OCI-LY1 (cell line): ENCODE measurements at regions not wholly inside any gene's neighbourhood (a gene's known extent, or its start where the extent isn't known, plus 50 kb on each side); places are given as distances from the start of the nearest gene placed in this dataset.
A peak's percentile ranks its signal among the peaks of the same experiment; 100 is the strongest.

Source experiments
- H2AFZ ChIP-seq: fragments of 200-600 bp; sonication (generic), shearing (Covaris generic); 2 replicates; pipeline ENCODE4 v1.6.0; 2014; ENCODE audit warnings: antibody characterized with exemption, mild to moderate bottlenecking, low read length
- H3F3A ChIP-seq: fragments of 200-600 bp; sonication (generic), shearing (Covaris generic); 2 replicates; pipeline ENCODE4 v1.6.0; 2014; ENCODE audit warnings: mild to moderate bottlenecking, antibody characterized with exemption, low read length, moderate library complexity; ENCODE audit not compliant: insufficient read depth
- H3K27ac ChIP-seq: fragments of 200-600 bp; sonication (generic); 2 replicates; pipeline ENCODE4 v1.5.1; 2014; ENCODE audit warnings: low read length, mixed run types, mild to moderate bottlenecking, low read depth; ENCODE audit not compliant: poor library complexity, severe bottlenecking
- H3K27me3 ChIP-seq: fragments of 200-600 bp; sonication (generic); 2 replicates; pipeline ENCODE4 v1.6.0; 2014; ENCODE audit warnings: antibody characterized with exemption, mild to moderate bottlenecking, low read length, moderate library complexity; ENCODE audit not compliant: insufficient read depth
- H3K36me3 ChIP-seq: fragments of 200-600 bp; sonication (generic); 2 replicates; pipeline ENCODE4 v1.6.1; 2014; ENCODE audit warnings: mild to moderate bottlenecking, antibody characterized with exemption, low read length, moderate library complexity, mixed read lengths; ENCODE audit not compliant: insufficient read depth
- H3K4me1 ChIP-seq: fragments of 200-600 bp; sonication (generic); 2 replicates; pipeline ENCODE4 v1.5.1; 2014; ENCODE audit warnings: mild to moderate bottlenecking, low read length, moderate library complexity; ENCODE audit not compliant: insufficient read depth, severe bottlenecking
- H3K4me2 ChIP-seq: fragments of 200-600 bp; sonication (generic), shearing (Covaris generic); 2 replicates; pipeline ENCODE4 v1.6.1; 2014; ENCODE audit warnings: low read length
- H3K4me3 ChIP-seq: fragments of 200-600 bp; sonication (generic); 2 replicates; pipeline ENCODE4 v1.5.1; 2014; ENCODE audit warnings: low read length, low read depth, mild to moderate bottlenecking, mixed read lengths; ENCODE audit not compliant: poor library complexity, severe bottlenecking
- H3K79me2 ChIP-seq: fragments of 200-600 bp; shearing (Covaris generic); 2 replicates; pipeline ENCODE4 v1.6.1; 2016; ENCODE audit warnings: mixed run types, low read length, mixed read lengths; ENCODE audit not compliant: insufficient read depth
- H3K9ac ChIP-seq: fragments of 200-600 bp; sonication (generic), shearing (Covaris generic); 2 replicates; pipeline ENCODE4 v1.6.1; 2014; ENCODE audit warnings: mild to moderate bottlenecking, low read length, mixed read lengths
- H3K9me2 ChIP-seq: fragments of 200-600 bp; sonication (generic), shearing (Covaris generic); 2 replicates; pipeline ENCODE4 v1.6.1; 2014; ENCODE audit warnings: low read depth, mild to moderate bottlenecking, low read length, mixed read lengths
- H3K9me3 ChIP-seq: fragments of 200-600 bp; shearing (Covaris generic); 2 replicates; pipeline ENCODE4 v1.6.1; 2014; ENCODE audit warnings: low read length, mixed read lengths
- H4K20me1 ChIP-seq: fragments of 200-600 bp; sonication (generic), shearing (Covaris generic); 2 replicates; pipeline ENCODE4 v1.6.0; 2016; ENCODE audit warnings: mild to moderate bottlenecking, low read length; ENCODE audit not compliant: insufficient read depth
- CTCF ChIP-seq: fragments of 200-600 bp; sonication (generic), shearing (Covaris generic); IDR thresholded peaks from 2 replicates; pipeline ENCODE4 v1.5.1; 2017; ENCODE audit warnings: mild to moderate bottlenecking, antibody characterized with exemption, low read length, moderate library complexity, mixed read lengths
- EZH2 ChIP-seq: fragments of 200-600 bp; sonication (generic), shearing (Covaris generic); IDR thresholded peaks from 2 replicates; pipeline ENCODE4 v1.8.0; 2017; ENCODE audit warnings: borderline replicate concordance, mixed run types, mild to moderate bottlenecking, antibody characterized with exemption, low read length, moderate library complexity, mixed read lengths

- no peak overlapping the region for H3K4me3 ChIP-seq
- H3K27ac ChIP-seq: no peak overlapping the region
- no peak for TF ChIP-seq CTCF
- no peak for TF ChIP-seq EZH2
- no peaks in the 10 kb centered on the region for H3K79me2 ChIP-seq
- no peaks in the 10 kb centered on the region for H3F3A ChIP-seq
- peaks cover 16% of the 10 kb centered on the region for H3K4me1 ChIP-seq
- H3K9me3 ChIP-seq: no peaks in the 10 kb centered on the region
- H3K9me2 ChIP-seq: no peaks in the 10 kb centered on the region
- no peak overlapping the region for H2AFZ ChIP-seq
- H3K36me3 ChIP-seq: no peaks in the 10 kb centered on the region
- H3K4me2 ChIP-seq: no peak overlapping the region
- H3K9ac ChIP-seq: no peak overlapping the region
- no peaks in the 10 kb centered on the region for H3K27me3 ChIP-seq
- H4K20me1 ChIP-seq: no peaks in the 10 kb centered on the region
These were observed 77.1 kb upstream of the NFE2L3 start for GRCh38 chr7:26074919-26075318.

GRCh38 chr7:26076691-26077090 is 75.3 kb upstream of the NFE2L3 start:
- Histone ChIP-seq H3K4me1 (peaks cover 16% of the 10 kb centered on the region), H4K20me1 (no peaks in the 10 kb centered on the region), H3K4me2 (no peak overlapping the region), H3F3A (no peaks in the 10 kb centered on the region), H3K36me3 (no peaks in the 10 kb centered on the region), H3K27me3 (no peaks in the 10 kb centered on the region), H3K9me3 (no peaks in the 10 kb centered on the region), H2AFZ (no peak overlapping the region), H3K4me3 (no peak overlapping the region), H3K9me2 (no peaks in the 10 kb centered on the region), H3K79me2 (no peaks in the 10 kb centered on the region), H3K27ac (no peak overlapping the region), H3K9ac (no peak overlapping the region)
- TF ChIP-seq EZH2 (no peak), CTCF (no peak)

GRCh38 chr7:26078437-26079336 is 73.3 kb upstream of the NFE2L3 start:
- H4K20me1 ChIP-seq: no peaks in the 10 kb centered on the region
- H3K36me3 ChIP-seq: no peaks in the 10 kb centered on the region
- peak overlapping the region; percentile 33 for H3K4me3 ChIP-seq
- no peaks in the 10 kb centered on the region for H3K79me2 ChIP-seq
- no peak for TF ChIP-seq EZH2
- TF ChIP-seq CTCF: peak; percentile 96
- H3K4me2 ChIP-seq: peak overlapping the region; percentile 68
- H3K9me3 ChIP-seq: no peaks in the 10 kb centered on the region
- no peaks in the 10 kb centered on the region for H3K27me3 ChIP-seq
- H3K4me1 ChIP-seq: peaks cover 11% of the 10 kb centered on the region
- H3F3A ChIP-seq: no peaks in the 10 kb centered on the region
- no peaks in the 10 kb centered on the region for H3K9me2 ChIP-seq
- peak overlapping the region; percentile 14; the same call in 1 of the 2 replicates for H3K9ac ChIP-seq
- H2AFZ ChIP-seq: no peak overlapping the region
- no peak overlapping the region for H3K27ac ChIP-seq
